ENCODE measurements at regions not wholly inside any gene's neighbourhood (a gene's known extent, or its start where the extent isn't known, plus 50 kb on each side); places are given as distances from the start of the nearest gene placed in this dataset.

DNA sequence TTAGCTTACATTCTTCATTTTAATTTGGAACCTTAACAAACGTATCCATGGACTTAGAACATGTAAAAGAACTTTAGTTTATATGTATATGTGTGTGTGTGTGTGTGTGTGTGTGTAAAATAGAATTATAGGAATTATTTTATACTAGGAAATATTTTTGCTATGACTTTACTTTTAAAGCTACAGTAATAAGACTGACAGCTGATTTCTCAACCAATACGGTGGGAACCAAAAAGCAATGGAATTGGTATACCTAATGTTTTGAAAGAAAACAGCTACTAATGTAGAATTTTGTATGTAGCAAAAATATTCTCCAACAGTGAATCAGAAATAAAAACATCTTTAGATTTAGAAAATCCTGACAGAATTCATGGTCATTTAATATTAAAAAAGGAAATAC, 146.5 kb upstream of the ARL4C start:
- TF ChIP-seq, protein P1, sequence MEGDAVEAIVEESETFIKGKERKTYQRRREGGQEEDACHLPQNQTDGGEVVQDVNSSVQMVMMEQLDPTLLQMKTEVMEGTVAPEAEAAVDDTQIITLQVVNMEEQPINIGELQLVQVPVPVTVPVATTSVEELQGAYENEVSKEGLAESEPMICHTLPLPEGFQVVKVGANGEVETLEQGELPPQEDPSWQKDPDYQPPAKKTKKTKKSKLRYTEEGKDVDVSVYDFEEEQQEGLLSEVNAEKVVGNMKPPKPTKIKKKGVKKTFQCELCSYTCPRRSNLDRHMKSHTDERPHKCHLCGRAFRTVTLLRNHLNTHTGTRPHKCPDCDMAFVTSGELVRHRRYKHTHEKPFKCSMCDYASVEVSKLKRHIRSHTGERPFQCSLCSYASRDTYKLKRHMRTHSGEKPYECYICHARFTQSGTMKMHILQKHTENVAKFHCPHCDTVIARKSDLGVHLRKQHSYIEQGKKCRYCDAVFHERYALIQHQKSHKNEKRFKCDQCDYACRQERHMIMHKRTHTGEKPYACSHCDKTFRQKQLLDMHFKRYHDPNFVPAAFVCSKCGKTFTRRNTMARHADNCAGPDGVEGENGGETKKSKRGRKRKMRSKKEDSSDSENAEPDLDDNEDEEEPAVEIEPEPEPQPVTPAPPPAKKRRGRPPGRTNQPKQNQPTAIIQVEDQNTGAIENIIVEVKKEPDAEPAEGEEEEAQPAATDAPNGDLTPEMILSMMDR (IDR thresholded peaks at IDR 0.05) = no peak
- TF ChIP-seq POLR2A (IDR thresholded peaks at IDR 0.05) = no peak
- no peak for TF ChIP-seq POLR2AphosphoS5 (IDR thresholded peaks at IDR 0.05)
